GM04504 (cell line): ENCODE measurements at regions not wholly inside any gene's neighbourhood (a gene's known extent, or its start where the extent isn't known, plus 50 kb on each side); places are given as distances from the start of the nearest gene placed in this dataset.
A peak's percentile ranks its signal among the peaks of the same experiment; 100 is the strongest.

Experiments used
- DNase-seq: peaks from one replicate; pipeline ENCODE4 v3.0.0-alpha.2; 2012; ENCODE audit warnings: low read depth

DNA sequence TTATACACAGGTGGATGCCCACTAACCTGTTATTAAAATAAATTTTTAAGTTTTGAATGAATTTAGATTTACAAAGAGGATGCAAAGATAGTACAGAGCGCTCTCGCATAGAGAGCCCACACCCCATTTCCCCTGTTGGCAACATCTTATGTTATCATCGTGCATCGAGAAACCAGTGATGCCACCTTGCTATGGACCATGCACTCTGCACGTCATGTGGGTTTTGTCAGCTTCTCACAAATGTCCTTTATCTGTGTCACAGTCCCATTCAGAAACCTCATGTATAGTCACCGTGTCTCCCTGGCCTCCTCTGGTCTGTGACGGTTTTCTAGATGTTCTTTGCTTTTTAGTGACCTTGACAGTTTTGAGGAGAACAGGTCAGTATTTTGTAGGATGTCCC lies 60.0 kb downstream of the ING1 start:
- no peak for DNase-seq

DNA sequence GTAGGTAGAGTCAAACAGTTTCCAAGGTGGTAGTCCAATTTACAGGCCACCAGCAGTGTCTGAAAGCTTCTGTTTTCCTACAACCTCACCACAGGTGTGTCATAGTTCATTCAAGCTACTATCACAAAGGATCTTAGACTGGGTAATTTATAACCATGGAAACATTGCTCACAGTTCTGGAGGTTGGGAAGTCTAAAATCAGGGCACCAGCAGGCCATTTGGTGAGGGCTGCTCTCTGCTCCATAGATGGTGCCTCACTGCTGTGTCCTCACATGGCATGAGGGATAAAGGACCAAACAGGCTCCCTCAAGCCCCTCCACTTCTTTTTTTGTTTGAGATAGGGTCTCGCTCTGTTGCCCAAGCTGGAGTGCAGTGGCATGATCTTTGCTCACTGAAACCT lies 60.6 kb downstream of the ING1 start:
- no peak for DNase-seq

GRCh38 chr13:110774490-110774889 lies 61.0 kb downstream of the ING1 start:
- DNase-seq, result no peak

DNA sequence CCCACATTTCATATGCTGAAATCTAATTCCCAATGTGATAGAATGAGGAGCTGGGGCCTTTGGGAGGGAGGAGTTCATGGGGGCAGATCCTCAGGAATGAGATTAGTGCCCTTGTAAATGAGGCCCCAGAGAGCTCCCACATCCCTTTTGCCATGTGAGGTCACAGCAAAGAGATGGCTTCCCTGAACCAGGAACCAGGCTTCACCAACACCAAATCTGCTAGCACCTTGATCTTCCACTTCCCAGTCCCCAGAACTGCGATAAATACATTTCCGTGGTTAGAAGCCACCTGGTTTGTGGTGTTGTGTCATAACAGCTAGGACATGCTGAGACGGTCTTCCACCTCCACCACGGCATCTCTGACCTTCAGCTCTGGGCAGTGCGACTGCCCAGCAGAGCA lies 62.1 kb downstream of the ING1 start:
- no peak for DNase-seq

DNA sequence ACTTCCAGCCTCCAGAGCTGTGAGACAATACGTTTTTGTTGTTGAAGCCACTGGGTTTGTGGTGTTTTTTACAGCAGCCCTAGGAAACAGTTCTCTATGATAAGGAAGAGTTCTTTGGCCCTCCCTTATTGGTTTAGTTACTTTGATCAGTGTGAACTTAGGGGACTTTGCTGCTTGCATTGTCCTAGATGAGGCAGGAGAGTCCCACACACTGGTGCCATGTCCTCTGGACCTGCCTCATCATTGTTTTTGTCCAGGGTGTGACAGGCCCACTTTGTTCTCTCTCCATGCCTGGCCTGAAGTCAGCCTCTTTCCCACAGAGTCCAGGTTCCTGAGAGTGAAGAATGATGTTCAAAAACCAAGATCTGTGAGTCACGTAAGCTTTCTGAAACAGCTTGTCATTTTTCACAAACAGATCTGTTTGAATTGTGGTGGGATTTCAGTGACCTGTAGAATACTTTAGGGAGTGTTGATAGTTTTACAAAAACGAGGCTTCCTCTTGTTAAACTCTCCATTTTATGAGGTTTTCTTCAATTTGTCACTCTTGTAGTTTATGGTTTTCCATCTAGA lies 63.8 kb downstream of the ING1 start:
- no peak for DNase-seq

DNA sequence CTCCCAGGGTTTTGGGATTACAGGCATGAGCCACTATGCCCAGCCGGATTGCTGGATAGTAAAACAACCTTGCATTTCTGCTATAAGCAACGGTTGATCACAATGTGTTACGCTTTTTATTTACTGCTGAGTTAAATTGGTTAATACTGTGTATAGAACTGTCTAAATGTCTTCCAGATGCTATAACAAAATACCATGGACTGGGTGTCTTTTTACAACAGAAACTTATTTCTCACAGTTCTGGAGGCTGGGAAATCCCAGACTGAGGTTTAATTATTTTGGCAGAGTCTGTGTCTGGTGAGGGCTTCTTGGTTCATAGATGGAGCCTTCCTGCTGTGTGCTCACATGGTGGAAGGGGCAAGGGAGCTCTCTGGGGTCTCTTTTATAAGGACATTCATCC lies 65.5 kb downstream of the ING1 start:
- DNase-seq, result no peak

DNA sequence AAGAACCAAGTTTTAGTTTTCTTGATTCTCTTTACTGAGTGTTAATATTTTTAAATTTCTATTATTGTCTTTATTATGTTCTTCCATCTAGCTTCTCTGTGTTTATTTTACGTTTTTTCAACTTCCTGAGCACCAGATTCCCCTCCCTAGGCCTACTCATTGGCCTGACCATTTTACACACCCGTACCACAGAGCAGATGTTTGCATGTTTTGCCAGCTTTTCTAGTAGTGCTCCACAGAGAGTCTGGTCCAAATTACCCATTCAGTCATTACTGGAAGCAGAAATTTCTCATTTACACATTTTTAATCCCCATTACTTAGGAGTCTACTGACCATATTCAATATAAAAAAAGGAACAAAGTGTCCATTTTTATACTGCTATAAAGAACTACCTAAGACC lies 66.9 kb downstream of the ING1 start:
- no peak for DNase-seq

DNA sequence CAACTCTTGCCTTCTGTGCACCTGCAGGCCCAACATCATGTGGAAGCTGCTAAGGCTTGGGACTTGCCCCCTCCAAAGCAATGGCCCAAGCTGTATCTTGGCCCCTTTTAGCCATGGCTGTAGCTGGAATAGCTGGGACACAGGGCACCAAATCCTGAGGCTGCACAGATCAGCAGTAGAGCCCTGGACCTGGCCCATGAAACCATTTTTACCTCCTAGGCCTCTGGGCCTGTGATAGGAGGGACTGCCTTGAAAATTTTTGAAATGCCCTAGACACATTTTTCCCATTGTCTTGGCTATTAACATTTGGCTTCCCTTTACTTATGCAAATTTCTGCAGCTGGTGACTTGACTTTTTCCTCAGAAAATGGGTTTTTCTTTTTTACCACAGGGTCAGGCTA lies 68.7 kb downstream of the ING1 start:
- no peak for DNase-seq

DNA sequence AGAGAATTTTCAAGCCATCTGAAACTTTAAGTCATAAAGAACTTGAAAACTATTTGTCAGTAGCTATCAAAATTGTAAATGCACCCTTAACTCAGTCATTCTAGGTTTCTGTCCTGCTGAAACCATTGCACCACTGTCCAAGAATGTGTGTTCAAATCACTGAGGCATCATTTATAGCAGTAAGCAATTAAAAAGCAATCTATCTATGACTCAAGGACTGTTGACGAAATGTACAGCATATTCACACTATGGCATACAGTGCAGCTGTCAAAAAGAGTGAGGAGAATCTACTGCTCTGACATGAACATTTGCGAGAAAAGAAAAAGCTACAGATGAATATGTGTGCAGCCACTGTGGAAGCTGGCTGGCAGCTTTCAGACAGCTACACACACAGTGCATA lies 71.2 kb downstream of the ING1 start:
- DNase-seq, result no peak

- no peak for DNase-seq
Measured at GRCh38 chr13:110788778-110789177, 75.3 kb downstream of the ING1 start.

DNA sequence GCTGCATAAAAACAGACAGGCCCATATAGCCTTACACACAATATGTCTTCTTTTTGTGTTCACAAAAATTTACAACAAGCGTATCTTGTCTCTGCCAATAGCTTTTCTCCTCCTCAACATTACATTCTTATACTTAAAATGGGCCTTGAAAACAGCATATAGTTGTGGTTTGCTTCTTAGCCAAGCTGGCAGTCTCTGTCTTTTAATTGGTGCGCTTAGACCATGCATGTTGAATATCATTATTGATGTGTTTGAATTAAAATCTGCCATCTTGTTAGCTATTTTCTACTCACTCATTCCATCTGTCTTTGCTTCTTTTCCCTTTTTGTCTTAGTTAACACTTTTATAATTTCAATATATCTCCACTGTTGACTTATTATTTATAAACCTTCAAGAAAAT lies 76.4 kb downstream of the ING1 start:
- no peak for DNase-seq

DNA sequence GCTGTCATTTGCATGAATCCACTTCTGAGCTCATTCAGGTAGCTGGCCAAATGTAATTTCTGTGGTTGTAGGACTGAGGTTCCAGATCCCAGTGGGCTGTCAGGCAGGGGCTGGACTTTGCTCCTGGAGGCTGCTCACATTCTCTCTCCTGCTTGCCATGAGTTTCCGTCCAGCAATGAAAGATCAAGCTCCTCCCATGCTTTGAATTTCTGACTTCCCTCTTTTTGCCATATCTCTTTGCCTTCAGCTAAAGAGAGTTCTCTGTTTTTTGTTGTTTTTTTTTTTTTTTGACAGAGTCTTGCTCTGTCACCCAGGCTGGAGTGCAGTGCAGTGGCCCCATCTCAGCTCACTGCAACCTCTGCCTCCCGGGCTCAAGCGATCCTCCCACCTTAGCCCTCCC lies 76.9 kb downstream of the ING1 start:
- no peak for DNase-seq

GRCh38 chr13:110794209-110794608 lies 80.7 kb downstream of the ING1 start:
- DNase-seq, result no peak

GRCh38 chr13:110797230-110797877 lies 83.9 kb downstream of the ING1 start:
- no peak for DNase-seq

DNA sequence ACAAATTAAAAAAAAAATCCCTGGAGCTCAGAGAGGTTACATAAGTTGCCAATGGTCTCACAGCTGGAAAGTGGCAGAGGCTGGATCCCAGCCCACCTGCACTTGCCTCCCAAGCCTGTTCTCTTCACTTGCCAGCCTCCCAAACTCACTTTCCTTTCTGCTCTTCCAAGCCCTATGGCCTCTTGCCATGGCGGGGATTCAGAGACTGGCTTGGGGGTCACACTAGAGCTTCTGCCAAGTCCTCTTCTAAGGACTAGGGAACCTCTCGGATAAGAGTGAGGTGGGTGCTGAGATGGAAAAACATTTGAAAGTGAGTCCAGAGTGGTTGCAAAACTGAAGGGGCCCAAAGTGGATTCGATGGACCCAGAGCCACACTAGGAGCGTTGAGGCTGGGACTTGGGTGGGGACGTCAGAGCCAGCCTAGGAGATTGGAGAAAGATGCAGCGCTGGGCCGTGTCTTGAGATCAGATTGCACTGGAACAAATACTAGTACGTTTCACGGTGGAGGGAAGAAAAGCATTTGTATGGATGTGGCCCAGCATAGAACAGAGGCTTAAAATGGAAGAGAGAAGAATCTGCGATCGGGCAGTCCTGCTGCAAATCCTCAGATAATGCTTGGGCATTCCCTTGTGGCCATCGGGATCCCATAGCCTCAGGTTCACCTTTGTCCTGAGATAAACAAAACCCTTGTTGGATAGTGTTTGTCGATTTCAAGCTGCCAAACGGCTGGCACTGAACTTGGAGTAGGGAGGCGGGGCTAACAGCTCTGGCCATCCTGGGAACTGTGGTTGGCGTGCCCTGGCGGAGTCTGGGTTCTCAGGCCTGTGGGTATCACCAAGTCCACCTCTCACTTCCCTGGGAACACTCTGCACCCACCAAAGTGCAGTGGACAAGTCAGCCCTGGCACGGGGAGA lies 84.8 kb downstream of the ING1 start:
- no peak for DNase-seq

DNA sequence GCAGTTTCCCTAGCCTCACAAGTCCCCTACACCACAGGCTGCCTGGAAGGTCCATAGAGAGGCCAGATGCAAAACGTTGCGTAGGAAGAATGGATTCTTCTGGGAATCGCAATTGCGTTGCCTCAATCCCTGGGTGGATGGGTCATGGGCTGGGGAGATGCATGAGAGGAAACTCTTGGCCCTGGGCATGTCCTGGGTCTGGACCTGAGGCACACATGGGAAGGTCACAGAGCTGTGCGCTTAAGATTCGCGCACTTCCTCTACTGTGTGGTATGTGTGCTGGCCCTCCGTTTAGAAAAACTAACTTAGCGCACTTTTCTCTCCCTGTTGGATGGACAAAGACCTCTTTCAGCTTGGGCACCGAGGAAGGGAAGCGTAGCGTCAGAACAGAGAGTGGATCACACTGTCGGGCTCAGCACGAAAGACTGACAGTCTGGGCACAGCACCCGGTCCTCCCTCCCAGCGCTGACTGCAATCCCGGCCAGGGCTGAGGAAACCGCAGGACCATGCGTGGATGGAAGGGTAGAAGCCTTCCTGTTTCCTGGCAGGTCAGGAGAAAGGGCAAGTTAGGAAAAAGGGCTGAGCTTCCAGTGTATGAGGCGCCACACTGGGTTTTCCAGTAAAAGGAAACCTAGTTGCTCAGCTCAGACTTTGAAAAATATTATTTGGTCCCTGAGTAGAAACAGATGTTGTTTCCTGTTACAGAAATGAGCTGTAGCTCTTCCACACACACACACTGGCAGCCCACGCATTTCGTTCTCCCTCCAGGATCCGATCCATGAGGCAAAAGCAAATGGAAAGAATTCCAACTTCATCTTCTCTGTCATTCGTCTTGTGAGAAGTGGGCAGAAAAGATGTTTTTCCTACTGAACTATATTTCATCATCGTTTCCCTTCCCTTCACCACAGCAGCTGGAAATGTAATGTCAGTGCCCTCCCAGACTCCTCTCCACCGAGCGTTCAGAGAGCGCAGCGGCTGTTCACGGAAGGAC lies 86.0 kb downstream of the ING1 start:
- DNase-seq, result peak; percentile 56

DNA sequence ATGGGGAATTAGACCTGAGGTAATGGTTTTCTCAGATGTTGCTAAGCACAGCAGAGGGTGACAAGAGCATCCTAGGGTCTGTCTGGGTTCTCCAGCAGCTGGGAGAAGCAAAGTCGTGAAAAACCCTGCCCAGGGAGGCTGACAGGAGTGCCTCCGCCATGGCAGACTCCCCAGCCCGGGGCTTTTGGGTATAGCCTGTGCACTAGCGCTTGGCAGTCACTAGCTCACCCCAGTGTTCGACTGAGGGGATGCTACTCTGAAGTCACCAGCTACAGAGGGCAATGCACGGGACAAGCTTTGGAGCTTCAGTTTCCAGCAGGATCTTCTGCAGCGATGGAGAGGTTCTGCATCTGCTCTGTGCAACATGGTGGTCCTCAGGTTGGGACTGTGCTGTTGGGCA lies 87.5 kb downstream of the ING1 start:
- no peak for DNase-seq

DNA sequence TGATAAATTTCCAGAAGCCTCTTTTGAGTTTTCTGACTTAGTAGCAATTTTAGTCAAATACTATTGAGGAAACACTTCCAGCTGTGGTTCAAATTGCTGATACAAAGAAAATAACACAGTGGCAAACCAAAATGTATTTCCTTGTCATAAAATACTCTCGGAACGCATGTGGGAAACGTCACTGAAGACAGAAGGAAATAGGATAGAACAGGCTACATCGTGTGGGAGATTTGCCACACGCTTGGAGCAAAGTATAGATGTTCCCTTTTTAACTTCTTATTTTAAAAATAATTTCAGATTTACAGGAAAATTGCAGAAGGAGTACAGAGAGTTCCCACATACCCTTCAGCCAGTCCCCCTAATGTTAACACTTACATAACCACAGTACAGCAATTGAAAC lies 88.8 kb downstream of the ING1 start:
- no peak for DNase-seq

GRCh38 chr13:110806636-110807035 lies 93.1 kb downstream of the ING1 start:
- no peak for DNase-seq

DNA sequence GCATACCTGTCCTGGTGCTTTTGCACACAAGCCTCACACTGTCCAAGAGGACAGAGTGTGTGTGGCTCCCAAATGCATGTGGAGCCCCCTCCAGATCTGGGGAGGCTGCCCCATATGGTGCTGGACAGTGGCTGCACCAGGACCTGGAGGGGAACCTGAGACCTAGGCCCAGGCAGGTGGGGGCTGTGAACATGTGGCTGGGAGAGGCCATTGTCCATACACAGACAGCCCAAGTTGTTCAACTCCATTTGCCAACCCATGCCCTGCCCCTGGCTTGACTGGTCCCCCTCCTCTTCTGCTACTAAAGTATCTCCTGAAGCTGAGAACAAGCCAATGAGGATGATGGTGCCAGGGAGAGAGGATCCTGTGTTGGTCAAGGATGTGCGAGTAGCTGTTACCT lies 94.0 kb downstream of the ING1 start:
- no peak for DNase-seq

DNA sequence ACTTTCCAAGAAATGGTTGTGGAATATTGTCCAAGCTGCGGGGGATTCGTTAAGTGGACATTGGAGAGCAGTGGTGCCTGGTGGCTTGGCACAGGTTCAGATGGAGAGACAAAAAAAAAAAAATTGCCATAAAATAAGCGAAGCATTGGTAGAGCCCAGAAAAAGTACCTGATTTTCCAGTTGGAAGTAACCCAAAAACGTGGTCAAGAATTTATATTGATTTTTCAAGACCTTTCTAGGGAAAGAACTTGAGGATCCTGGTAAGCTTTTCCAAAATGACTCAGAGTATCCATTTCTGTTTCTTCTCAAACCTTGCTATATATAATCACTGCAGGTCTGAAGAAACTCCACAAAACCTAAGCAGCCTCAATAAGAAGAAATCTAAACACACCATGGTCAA lies 94.6 kb downstream of the ING1 start:
- DNase-seq, result no peak

DNA sequence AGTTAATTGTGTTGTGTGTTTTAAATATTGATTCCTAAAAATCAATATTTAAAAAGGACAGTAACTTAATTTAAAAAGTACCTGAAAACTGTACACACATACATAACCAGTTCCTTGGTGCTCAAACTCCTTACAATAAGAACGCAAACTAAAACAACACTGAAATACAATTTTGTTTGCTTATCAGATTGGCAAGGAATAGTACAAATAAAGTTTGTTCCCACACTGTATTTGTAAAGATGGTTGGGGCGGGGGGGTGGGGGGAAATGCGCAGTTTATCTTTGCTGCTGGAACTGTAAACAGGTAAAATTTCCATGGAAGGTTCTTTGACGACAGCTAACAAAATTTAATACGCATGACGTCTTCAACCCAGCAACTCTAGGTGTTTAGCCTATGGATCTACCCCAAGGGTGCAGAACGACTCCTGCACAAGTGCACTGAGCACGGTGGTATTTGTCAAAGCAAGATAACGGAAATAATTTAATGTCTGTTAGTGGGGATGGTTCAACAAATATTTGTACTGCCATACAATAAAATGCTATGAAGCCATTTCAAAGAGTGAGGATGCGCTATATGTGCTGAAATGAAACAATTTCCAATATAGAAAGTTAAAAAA lies 96.5 kb downstream of the ING1 start:
- no peak for DNase-seq
